ENCODE measurements at regions not wholly inside any gene's neighbourhood (a gene's known extent, or its start where the extent isn't known, plus 50 kb on each side); places are given as distances from the start of the nearest gene placed in this dataset.
"Not testable (repeated sequence)": the region's sequence is repeated elsewhere in the genome, so short reads cannot be mapped to it uniquely, and the experiment has no call there.

- H3K9me3 ChIP-seq (ENCODE audit: control insufficient read depth in 2 of 2, insufficient read depth in 1 of 2, low read depth in 1 of 2, low read length in 1 of 2), result no peaks in the 10 kb centered on the region
- no peak overlapping the region for H3K27ac ChIP-seq (ENCODE audit: low read depth in 2 of 2, low read length in 1 of 2)
- H3K4me1 ChIP-seq (ENCODE audit: control insufficient read depth in 2 of 2, insufficient read depth in 2 of 2, low read length in 1 of 2), result no peaks in the 10 kb centered on the region
- H3K4me3 ChIP-seq (ENCODE audit: low read depth in 1 of 2, low read length in 2 of 2), result no peak overlapping the region
- no peaks in the 10 kb centered on the region for H3K27me3 ChIP-seq (ENCODE audit: control insufficient read depth in 1 of 2, insufficient read depth in 2 of 2, low read length in 2 of 2)
- 84 to 93% methylated on average over 5 of the region's 5 CpGs for WGBS, 2 donors
- no peaks in the 10 kb centered on the region for H3K36me3 ChIP-seq (ENCODE audit: control insufficient read depth in 2 of 2, insufficient read depth in 2 of 2, low read length in 1 of 2)
Measured at GRCh38 chr14:28365510-28365909, 401.1 kb upstream of the FOXG1 start.

- Histone ChIP-seq H3K36me3 (ENCODE audit: control insufficient read depth in 2 of 2, insufficient read depth in 2 of 2, low read length in 1 of 2) (no peaks in the 10 kb centered on the region), H3K27ac (ENCODE audit: low read depth in 2 of 2, low read length in 1 of 2) (no peak overlapping the region), H3K4me3 (ENCODE audit: low read depth in 1 of 2, low read length in 2 of 2) (no peak overlapping the region), H3K9me3 (ENCODE audit: control insufficient read depth in 2 of 2, insufficient read depth in 1 of 2, low read depth in 1 of 2, low read length in 1 of 2) (no peaks in the 10 kb centered on the region), H3K27me3 (ENCODE audit: control insufficient read depth in 1 of 2, insufficient read depth in 2 of 2, low read length in 2 of 2) (no peaks in the 10 kb centered on the region), H3K4me1 (ENCODE audit: control insufficient read depth in 2 of 2, insufficient read depth in 2 of 2, low read length in 1 of 2) (no peaks in the 10 kb centered on the region)
- 79 to 80% methylated on average over 3 of the region's 3 CpGs for WGBS, 2 donors
Measured at GRCh38 chr14:28373721-28374120, 392.9 kb upstream of the FOXG1 start.

- Histone ChIP-seq H3K27me3 (ENCODE audit: control insufficient read depth in 1 of 2, insufficient read depth in 2 of 2, low read length in 2 of 2) (no peaks in the 10 kb centered on the region), H3K27ac (ENCODE audit: low read depth in 2 of 2, low read length in 1 of 2) (no peak overlapping the region), H3K4me3 (ENCODE audit: low read depth in 1 of 2, low read length in 2 of 2) (no peak overlapping the region), H3K36me3 (ENCODE audit: control insufficient read depth in 2 of 2, insufficient read depth in 2 of 2, low read length in 1 of 2) (no peaks in the 10 kb centered on the region), H3K9me3 (ENCODE audit: control insufficient read depth in 2 of 2, insufficient read depth in 1 of 2, low read depth in 1 of 2, low read length in 1 of 2) (no peaks in the 10 kb centered on the region), H3K4me1 (ENCODE audit: control insufficient read depth in 2 of 2, insufficient read depth in 2 of 2, low read length in 1 of 2) (no peaks in the 10 kb centered on the region)
Measured at GRCh38 chr14:28375295-28375694, 391.3 kb upstream of the FOXG1 start.

- H3K4me1 ChIP-seq (ENCODE audit: control insufficient read depth in 2 of 2, insufficient read depth in 2 of 2, low read length in 1 of 2), result no peaks in the 10 kb centered on the region
- WGBS, 2 donors, result 17 to 45% methylated on average over 2 of the region's 2 CpGs
Measured at GRCh38 chr14:28381656-28382055, 384.9 kb upstream of the FOXG1 start.

GRCh38 chr14:28382444-28383190 is 384.0 kb upstream of the FOXG1 start:
- 36 to 53% methylated on average over 7 of the region's 7 CpGs for WGBS, 2 donors
- H3K27ac ChIP-seq (ENCODE audit: low read depth in 2 of 2, low read length in 1 of 2), result no peak overlapping the region
- H3K27me3 ChIP-seq (ENCODE audit: control insufficient read depth in 1 of 2, insufficient read depth in 2 of 2, low read length in 2 of 2), result no peaks in the 10 kb centered on the region
- H3K9me3 ChIP-seq (ENCODE audit: control insufficient read depth in 2 of 2, insufficient read depth in 1 of 2, low read depth in 1 of 2, low read length in 1 of 2), result no peaks in the 10 kb centered on the region
- no peaks in the 10 kb centered on the region for H3K4me1 ChIP-seq (ENCODE audit: control insufficient read depth in 2 of 2, insufficient read depth in 2 of 2, low read length in 1 of 2)
- no peak overlapping the region for H3K4me3 ChIP-seq (ENCODE audit: low read depth in 1 of 2, low read length in 2 of 2)
- no peaks in the 10 kb centered on the region for H3K36me3 ChIP-seq (ENCODE audit: control insufficient read depth in 2 of 2, insufficient read depth in 2 of 2, low read length in 1 of 2)

More at GRCh38 chr14:28381656-28382055, 384.9 kb upstream of the FOXG1 start:
- Histone ChIP-seq H3K9me3 (ENCODE audit: control insufficient read depth in 2 of 2, insufficient read depth in 1 of 2, low read depth in 1 of 2, low read length in 1 of 2) (no peaks in the 10 kb centered on the region), H3K36me3 (ENCODE audit: control insufficient read depth in 2 of 2, insufficient read depth in 2 of 2, low read length in 1 of 2) (no peaks in the 10 kb centered on the region), H3K27ac (ENCODE audit: low read depth in 2 of 2, low read length in 1 of 2) (no peak overlapping the region), H3K27me3 (ENCODE audit: control insufficient read depth in 1 of 2, insufficient read depth in 2 of 2, low read length in 2 of 2) (no peaks in the 10 kb centered on the region), H3K4me3 (ENCODE audit: low read depth in 1 of 2, low read length in 2 of 2) (no peak overlapping the region)

- Histone ChIP-seq H3K27me3 (ENCODE audit: control insufficient read depth in 1 of 2, insufficient read depth in 2 of 2, low read length in 2 of 2) (no peaks in the 10 kb centered on the region), H3K27ac (ENCODE audit: low read depth in 2 of 2, low read length in 1 of 2) (no peak overlapping the region), H3K9me3 (ENCODE audit: control insufficient read depth in 2 of 2, insufficient read depth in 1 of 2, low read depth in 1 of 2, low read length in 1 of 2) (no peaks in the 10 kb centered on the region), H3K4me1 (ENCODE audit: control insufficient read depth in 2 of 2, insufficient read depth in 2 of 2, low read length in 1 of 2) (no peaks in the 10 kb centered on the region), H3K36me3 (ENCODE audit: control insufficient read depth in 2 of 2, insufficient read depth in 2 of 2, low read length in 1 of 2) (no peaks in the 10 kb centered on the region), H3K4me3 (ENCODE audit: low read depth in 1 of 2, low read length in 2 of 2) (no peak overlapping the region)
- 45 to 50% methylated on average over 2 of the region's 2 CpGs for WGBS, 2 donors
Measured at GRCh38 chr14:28398506-28398905, 368.1 kb upstream of the FOXG1 start.

GRCh38 chr14:28401705-28402104 is 364.9 kb upstream of the FOXG1 start:
- H3K36me3 ChIP-seq (ENCODE audit: control insufficient read depth in 2 of 2, insufficient read depth in 2 of 2, low read length in 1 of 2); H3K9me3 ChIP-seq (ENCODE audit: control insufficient read depth in 2 of 2, insufficient read depth in 1 of 2, low read depth in 1 of 2, low read length in 1 of 2); H3K4me1 ChIP-seq (ENCODE audit: control insufficient read depth in 2 of 2, insufficient read depth in 2 of 2, low read length in 1 of 2); H3K27ac ChIP-seq (ENCODE audit: low read depth in 2 of 2, low read length in 1 of 2); H3K4me3 ChIP-seq (ENCODE audit: low read depth in 1 of 2, low read length in 2 of 2); H3K27me3 ChIP-seq (ENCODE audit: control insufficient read depth in 1 of 2, insufficient read depth in 2 of 2, low read length in 2 of 2): not testable (repeated sequence)
- 92% methylated on average over 1 of the region's 4 CpGs; no CpG with 5 or more reads in 1 of the 2 donors for WGBS, 2 donors

- H3K4me1 ChIP-seq (ENCODE audit: control insufficient read depth in 2 of 2, insufficient read depth in 2 of 2, low read length in 1 of 2), result no peaks in the 10 kb centered on the region
- H3K9me3 ChIP-seq (ENCODE audit: control insufficient read depth in 2 of 2, insufficient read depth in 1 of 2, low read depth in 1 of 2, low read length in 1 of 2), result no peaks in the 10 kb centered on the region
Measured at GRCh38 chr14:28406196-28406595, 360.4 kb upstream of the FOXG1 start.

GRCh38 chr14:28407031-28407825 is 359.4 kb upstream of the FOXG1 start:
- Histone ChIP-seq H3K36me3 (ENCODE audit: control insufficient read depth in 2 of 2, insufficient read depth in 2 of 2, low read length in 1 of 2) (no peaks in the 10 kb centered on the region), H3K9me3 (ENCODE audit: control insufficient read depth in 2 of 2, insufficient read depth in 1 of 2, low read depth in 1 of 2, low read length in 1 of 2) (no peaks in the 10 kb centered on the region), H3K27ac (ENCODE audit: low read depth in 2 of 2, low read length in 1 of 2) (no peak overlapping the region), H3K27me3 (ENCODE audit: control insufficient read depth in 1 of 2, insufficient read depth in 2 of 2, low read length in 2 of 2) (no peaks in the 10 kb centered on the region), H3K4me3 (ENCODE audit: low read depth in 1 of 2, low read length in 2 of 2) (no peak overlapping the region), H3K4me1 (ENCODE audit: control insufficient read depth in 2 of 2, insufficient read depth in 2 of 2, low read length in 1 of 2) (no peaks in the 10 kb centered on the region)
- 65 to 86% methylated on average over 3 of the region's 3 CpGs for WGBS, 2 donors

More at GRCh38 chr14:28406196-28406595, 360.4 kb upstream of the FOXG1 start:
- H3K36me3 ChIP-seq (ENCODE audit: control insufficient read depth in 2 of 2, insufficient read depth in 2 of 2, low read length in 1 of 2), result no peaks in the 10 kb centered on the region
- no peak overlapping the region for H3K4me3 ChIP-seq (ENCODE audit: low read depth in 1 of 2, low read length in 2 of 2)
- no peaks in the 10 kb centered on the region for H3K27me3 ChIP-seq (ENCODE audit: control insufficient read depth in 1 of 2, insufficient read depth in 2 of 2, low read length in 2 of 2)
- 13 to 34% methylated on average over 2 of the region's 2 CpGs for whole genome bisulfite sequencing, 2 donors
- no peak overlapping the region for H3K27ac ChIP-seq (ENCODE audit: low read depth in 2 of 2, low read length in 1 of 2)

Measured in esophagus (tissue), 2 donors.